GM12878 (cell line): ENCODE measurements at regions not wholly inside any gene's neighbourhood (a gene's known extent, or its start where the extent isn't known, plus 50 kb on each side); places are given as distances from the start of the nearest gene placed in this dataset.

ENCODE experiments used
- ATAC-seq: fragments of 200-7000 bp; cut with Tn5 transposase; 3 replicates; pipeline ENCODE4 v1.9.1; 2020; ENCODE audit warnings: mild to moderate bottlenecking, moderate library complexity
- BruUV-seq: library from RNA; stranded (reverse); fragments of 400-500 nt; replicated peaks from 2 replicates; lab custom pipeline; 2021; lab: Mats Ljungman, UMichigan
- CTCF ChIA-PET: fragments of 300-600 bp; sonication (Branson Sonifier 250); formaldehyde crosslinking; extraction: SDS; loops from one replicate; lab custom pipeline; 2021; ENCODE audit warnings: inconsistent platforms; lab: Yijun Ruan, JAX
- POLR2A ChIA-PET: fragments of 350-600 bp; formaldehyde crosslinking; extraction: SDS; loops from one replicate; lab custom pipeline; 2021; ENCODE audit warnings: inconsistent platforms; lab: Charles Lee
- RAD21 ChIA-PET: fragments of 300-600 bp; sonication (Branson Sonifier 250); formaldehyde crosslinking; loops from one replicate; lab custom pipeline; 2023; ENCODE audit warnings: antibody characterized with exemption; ENCODE audit not compliant: unreplicated experiment; lab: Charles Lee
- SMC1A ChIA-PET: fragments of 300-600 bp; sonication (Branson Sonifier 250); formaldehyde crosslinking; loops from one replicate; lab custom pipeline; 2023; ENCODE audit not compliant: unreplicated experiment, uncharacterized antibody; lab: Charles Lee
- DNase-seq: peaks from one replicate; pipeline ENCODE4 v3.0.0-alpha.2; 2011; ENCODE audit warnings: low read depth, low spot score
- FAIRE-seq: peaks from 3 replicates; lab custom pipeline; 2011; peaks lifted over from hg19 to GRCh38; lab: Jason Lieb, UNC
- H2AFZ ChIP-seq: 2 replicates; pipeline ENCODE4 v1.6.0; 2011; ENCODE audit warnings: low read depth, low read length, control low read depth; ENCODE audit not compliant: control insufficient read depth
- H3K27ac ChIP-seq: 2 replicates; pipeline ENCODE4 v1.5.1; 2011; ENCODE audit warnings: control low read depth; ENCODE audit not compliant: control insufficient read depth, insufficient read depth
- H3K27me3 ChIP-seq, 2 experiments: replicated peaks in 1 of 2; 2 replicates each; pipeline versions ENCODE4 v1.6.0 to v1.6.1; 2011; ENCODE audit warnings: low read length in 1 of 2; ENCODE audit not compliant: control insufficient read depth in 2 of 2, insufficient read depth in 2 of 2
- H3K36me3 ChIP-seq, 2 experiments: 2 replicates each; pipeline ENCODE4 v1.5.1; 2011; ENCODE audit warnings: low read length in 1 of 2; ENCODE audit not compliant: control insufficient read depth in 2 of 2, insufficient read depth in 2 of 2
- H3K4me1 ChIP-seq: 2 replicates; pipeline ENCODE4 v1.6.1; 2011; ENCODE audit warnings: mild to moderate bottlenecking, low read length, moderate library complexity, mixed read lengths; ENCODE audit not compliant: control insufficient read depth, insufficient read depth
- H3K4me2 ChIP-seq: 2 replicates; pipeline ENCODE4 v1.6.0; 2011; ENCODE audit warnings: control low read depth; ENCODE audit not compliant: control insufficient read depth, insufficient read depth
- H3K4me3 ChIP-seq: fragments of 200-600 bp; sonication (generic); 2 replicates; pipeline ENCODE4 v1.5.1; 2016
- H3K79me2 ChIP-seq: 2 replicates; pipeline ENCODE4 v1.6.0; 2011; ENCODE audit warnings: low read length; ENCODE audit not compliant: control insufficient read depth, insufficient read depth
- H3K9ac ChIP-seq: 2 replicates; pipeline ENCODE4 v1.8.0; 2011; ENCODE audit warnings: low read length, control low read depth, mixed read lengths; ENCODE audit not compliant: control insufficient read depth, insufficient read depth
- H3K9me3 ChIP-seq: replicated peaks from 3 replicates; pipeline ENCODE4 v1.5.1; 2011; ENCODE audit warnings: mild to moderate bottlenecking, low read length; ENCODE audit not compliant: control insufficient read depth, insufficient read depth
- H4K20me1 ChIP-seq: 2 replicates; pipeline ENCODE4 v1.6.0; 2011; ENCODE audit not compliant: control insufficient read depth, insufficient read depth
- EP300 ChIP-seq, 2 experiments: fragments of 150-350 bp in 1 of 2; IDR thresholded peaks; 2 replicates each; pipeline ENCODE4 v1.6.1; 2011 to 2012; ENCODE audit warnings: low read depth in 2 of 2, low read length in 2 of 2, borderline replicate concordance in 1 of 2, improper control_type of control experiment in 1 of 2, inconsistent platforms in 1 of 2; ENCODE audit not compliant: control insufficient read depth in 1 of 2
- FOXM1 ChIP-seq: IDR thresholded peaks from 2 replicates; pipeline ENCODE4 v1.6.1; 2012; ENCODE audit warnings: low read depth, mild to moderate bottlenecking, inconsistent platforms, low read length, moderate library complexity
- SIN3A ChIP-seq: IDR thresholded peaks from 2 replicates; pipeline ENCODE4 v1.6.1; 2012; ENCODE audit warnings: low read depth, low read length, improper control_type of control experiment
- SMAD5 ChIP-seq: IDR thresholded peaks from 2 replicates; pipeline ENCODE4 v1.6.1; 2016; ENCODE audit warnings: antibody characterized with exemption, low read depth
- ZNF207 ChIP-seq: fragments of 450-650 bp; IDR thresholded peaks from 2 replicates; pipeline ENCODE4 v1.6.1; 2014; ENCODE audit warnings: antibody characterized with exemption, mild to moderate bottlenecking, borderline replicate concordance
- ZNF24 ChIP-seq: fragments of 450-650 bp; IDR thresholded peaks from 2 replicates; pipeline ENCODE4 v1.6.1; 2017; ENCODE audit warnings: antibody characterized with exemption, mild to moderate bottlenecking
- ZNF384 ChIP-seq: IDR thresholded peaks from 2 replicates; pipeline ENCODE4 v1.6.1; 2012; ENCODE audit warnings: low read depth, mild to moderate bottlenecking, low read length, improper control_type of control experiment, borderline replicate concordance
- WGBS: methylation state at CpG from one replicate; pipeline ENCODE4 v1.1.6; 2016; ENCODE audit warnings: low lambda C conversion rate; ENCODE audit not compliant: insufficient replicate concordance, insufficient coverage; ENCODE audit errors: missing lambda C conversion rate; 5-methylcytosine and 5-hydroxymethylcytosine counted together
- in situ Hi-C: fragments of 300-500 bp; cut with MboI; formaldehyde crosslinking; loops from 9 replicates; pipeline ENCODE4 v1.14.3; 2018; ENCODE audit warnings: mixed read lengths
- intact Hi-C: fragments of 100-400 bp; cut with micrococcal nuclease; formaldehyde crosslinking; loops from one replicate; pipeline ENCODE4 v1.14.2; 2022; ENCODE audit not compliant: unreplicated experiment
- TF ChIP-seq, protein P1 (sequence below): IDR thresholded peaks from 2 replicates; pipeline ENCODE4 v1.6.1; 2011; ENCODE audit warnings: low read depth, low read length, improper control_type of control experiment, borderline replicate concordance
- TF ChIP-seq, protein P2 (sequence below): fragments of 450-650 bp; IDR thresholded peaks from 2 replicates; pipeline ENCODE4 v1.6.1; 2017; ENCODE audit warnings: mild to moderate bottlenecking, moderate library complexity
- TF ChIP-seq, protein P3 (sequence below): IDR thresholded peaks from 2 replicates; pipeline ENCODE4 v1.6.1; 2012; ENCODE audit warnings: low read depth, low read length, improper control_type of control experiment

DNA sequence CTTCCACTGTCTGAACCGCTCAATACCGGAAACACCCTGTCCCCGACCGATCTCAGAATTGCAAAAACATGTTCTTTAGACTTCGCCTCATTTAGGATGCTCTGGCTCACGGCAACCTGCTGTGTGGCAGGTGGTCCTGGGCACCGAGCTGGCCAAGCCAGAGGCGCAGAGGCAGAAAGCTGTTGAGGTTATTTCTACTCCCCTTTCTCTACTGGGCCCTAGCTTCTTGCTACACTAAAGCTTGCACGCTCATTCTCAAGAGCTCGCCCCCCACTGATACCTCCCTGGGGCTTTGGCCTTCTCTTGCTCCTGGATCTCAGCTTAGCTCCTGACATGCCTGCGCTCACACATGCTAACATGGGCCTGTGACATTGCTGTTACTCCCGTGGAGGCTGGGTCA lies 417.4 kb downstream of the LPIN1 start (continued):
- TF ChIP-seq, protein P1, sequence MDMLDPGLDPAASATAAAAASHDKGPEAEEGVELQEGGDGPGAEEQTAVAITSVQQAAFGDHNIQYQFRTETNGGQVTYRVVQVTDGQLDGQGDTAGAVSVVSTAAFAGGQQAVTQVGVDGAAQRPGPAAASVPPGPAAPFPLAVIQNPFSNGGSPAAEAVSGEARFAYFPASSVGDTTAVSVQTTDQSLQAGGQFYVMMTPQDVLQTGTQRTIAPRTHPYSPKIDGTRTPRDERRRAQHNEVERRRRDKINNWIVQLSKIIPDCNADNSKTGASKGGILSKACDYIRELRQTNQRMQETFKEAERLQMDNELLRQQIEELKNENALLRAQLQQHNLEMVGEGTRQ, result no peak
- no peak for TF ChIP-seq ZNF384
- TF ChIP-seq, protein P2, sequence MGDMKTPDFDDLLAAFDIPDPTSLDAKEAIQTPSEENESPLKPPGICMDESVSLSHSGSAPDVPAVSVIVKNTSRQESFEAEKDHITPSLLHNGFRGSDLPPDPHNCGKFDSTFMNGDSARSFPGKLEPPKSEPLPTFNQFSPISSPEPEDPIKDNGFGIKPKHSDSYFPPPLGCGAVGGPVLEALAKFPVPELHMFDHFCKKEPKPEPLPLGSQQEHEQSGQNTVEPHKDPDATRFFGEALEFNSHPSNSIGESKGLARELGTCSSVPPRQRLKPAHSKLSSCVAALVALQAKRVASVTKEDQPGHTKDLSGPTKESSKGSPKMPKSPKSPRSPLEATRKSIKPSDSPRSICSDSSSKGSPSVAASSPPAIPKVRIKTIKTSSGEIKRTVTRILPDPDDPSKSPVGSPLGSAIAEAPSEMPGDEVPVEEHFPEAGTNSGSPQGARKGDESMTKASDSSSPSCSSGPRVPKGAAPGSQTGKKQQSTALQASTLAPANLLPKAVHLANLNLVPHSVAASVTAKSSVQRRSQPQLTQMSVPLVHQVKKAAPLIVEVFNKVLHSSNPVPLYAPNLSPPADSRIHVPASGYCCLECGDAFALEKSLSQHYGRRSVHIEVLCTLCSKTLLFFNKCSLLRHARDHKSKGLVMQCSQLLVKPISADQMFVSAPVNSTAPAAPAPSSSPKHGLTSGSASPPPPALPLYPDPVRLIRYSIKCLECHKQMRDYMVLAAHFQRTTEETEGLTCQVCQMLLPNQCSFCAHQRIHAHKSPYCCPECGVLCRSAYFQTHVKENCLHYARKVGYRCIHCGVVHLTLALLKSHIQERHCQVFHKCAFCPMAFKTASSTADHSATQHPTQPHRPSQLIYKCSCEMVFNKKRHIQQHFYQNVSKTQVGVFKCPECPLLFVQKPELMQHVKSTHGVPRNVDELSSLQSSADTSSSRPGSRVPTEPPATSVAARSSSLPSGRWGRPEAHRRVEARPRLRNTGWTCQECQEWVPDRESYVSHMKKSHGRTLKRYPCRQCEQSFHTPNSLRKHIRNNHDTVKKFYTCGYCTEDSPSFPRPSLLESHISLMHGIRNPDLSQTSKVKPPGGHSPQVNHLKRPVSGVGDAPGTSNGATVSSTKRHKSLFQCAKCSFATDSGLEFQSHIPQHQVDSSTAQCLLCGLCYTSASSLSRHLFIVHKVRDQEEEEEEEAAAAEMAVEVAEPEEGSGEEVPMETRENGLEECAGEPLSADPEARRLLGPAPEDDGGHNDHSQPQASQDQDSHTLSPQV, result no peak

DNA sequence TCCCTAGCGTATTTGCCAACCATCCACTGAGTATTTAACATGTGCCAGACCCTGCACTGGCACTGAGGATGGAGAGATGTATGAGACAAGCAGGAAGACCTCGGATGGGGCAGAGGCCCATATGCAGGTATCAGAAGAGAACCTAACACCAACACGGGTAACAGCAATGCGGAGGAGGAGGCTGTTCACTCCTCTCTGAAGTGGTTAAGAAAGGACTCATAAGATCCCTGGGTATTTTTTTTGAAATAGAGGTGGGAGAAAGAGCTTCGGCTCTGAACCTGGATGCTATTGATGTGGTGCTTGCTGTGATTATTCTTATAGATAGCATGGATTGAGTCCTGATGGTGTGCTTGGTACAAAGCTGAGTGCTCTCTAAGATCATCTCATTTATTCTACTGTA lies 418.3 kb downstream of the LPIN1 start:
- Histone ChIP-seq H3K9ac (no peak overlapping the region), H3K27me3 (no peaks in the 10 kb centered on the region), H3K4me1 (no peaks in the 10 kb centered on the region), H3K4me3 (no peak overlapping the region), H4K20me1 (no peaks in the 10 kb centered on the region), H3K27ac (no peak overlapping the region), H3K9me3 (no peaks in the 10 kb centered on the region), H3K4me2 (no peak overlapping the region), H3K79me2 (no peaks in the 10 kb centered on the region), H3K36me3 (peaks cover 0 to 7% of the 10 kb centered on the region in 2 experiments; a peak in 2 of 4 replicates), H2AFZ (no peak overlapping the region)
- FAIRE-seq, result no peak
- intact Hi-C loops, result no loop called here
- in situ Hi-C loops, result no loop called here
- DNase-seq, result no peak
- SMC1A ChIA-PET, result interaction anchor here (0.6 to 1.4 kb wide), 7 partner anchors 12 to 336 kb away, joined by 3 to 5 read pairs (median 3); no protein-coding TSS in a partner anchor
- RAD21 ChIA-PET, result interaction anchor here (0.9 kb wide), 1 partner anchor 188 kb away, joined by 3 read pairs; no protein-coding TSS in a partner anchor
- POLR2A ChIA-PET, result no interaction called here
- 81% methylated on average over 5 of the region's 5 CpGs for WGBS
- no peak for TF ChIP-seq ZNF24
- TF ChIP-seq, protein P3, sequence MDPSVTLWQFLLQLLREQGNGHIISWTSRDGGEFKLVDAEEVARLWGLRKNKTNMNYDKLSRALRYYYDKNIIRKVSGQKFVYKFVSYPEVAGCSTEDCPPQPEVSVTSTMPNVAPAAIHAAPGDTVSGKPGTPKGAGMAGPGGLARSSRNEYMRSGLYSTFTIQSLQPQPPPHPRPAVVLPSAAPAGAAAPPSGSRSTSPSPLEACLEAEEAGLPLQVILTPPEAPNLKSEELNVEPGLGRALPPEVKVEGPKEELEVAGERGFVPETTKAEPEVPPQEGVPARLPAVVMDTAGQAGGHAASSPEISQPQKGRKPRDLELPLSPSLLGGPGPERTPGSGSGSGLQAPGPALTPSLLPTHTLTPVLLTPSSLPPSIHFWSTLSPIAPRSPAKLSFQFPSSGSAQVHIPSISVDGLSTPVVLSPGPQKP, result no peak
- no peak for TF ChIP-seq SIN3A
- no peak for TF ChIP-seq ZNF207
- no peak for TF ChIP-seq SMAD5
- TF ChIP-seq EP300 (IDR thresholded peaks at IDR 0.05; ENCODE audit: borderline replicate concordance in 1 of 2, control insufficient read depth in 1 of 2, low read depth in 2 of 2, low read length in 2 of 2), result no peak
- no peak for TF ChIP-seq FOXM1
- no peak for ATAC-seq
- no TSS peak for BruUV-seq
- CTCF ChIA-PET, result interaction anchor here (0.6 kb wide), 1 partner anchor 25 kb away, joined by 3 read pairs; no protein-coding TSS in a partner anchor
